Effector memory CD4-positive, alpha-beta T cell (primary cell): ENCODE measurements at regions not wholly inside any gene's neighbourhood (a gene's known extent, or its start where the extent isn't known, plus 50 kb on each side); places are given as distances from the start of the nearest gene placed in this dataset.

Experiments used
- DNase-seq, 3 donors: peaks; one replicate each; pipeline ENCODE4 v3.0.0-alpha.2; 2020
- H3K27ac ChIP-seq: 2 replicates; pipeline ENCODE4 v1.7.0; 2013; ENCODE audit warnings: mild to moderate bottlenecking, low read length, moderate library complexity; ENCODE audit not compliant: insufficient read depth, poor library complexity, severe bottlenecking
- H3K27me3 ChIP-seq: replicated peaks from 2 replicates; pipeline ENCODE4 v1.7.0; 2013; ENCODE audit warnings: mild to moderate bottlenecking, low read length; ENCODE audit not compliant: insufficient read depth, control insufficient read depth, poor library complexity, severe bottlenecking
- H3K36me3 ChIP-seq: 2 replicates; pipeline ENCODE4 v1.7.0; 2013; ENCODE audit warnings: mild to moderate bottlenecking, low read length, moderate library complexity; ENCODE audit not compliant: control insufficient read depth, insufficient read depth
- H3K4me1 ChIP-seq: 2 replicates; pipeline ENCODE4 v1.7.0; 2013; ENCODE audit warnings: low read length, mild to moderate bottlenecking; ENCODE audit not compliant: control insufficient read depth, insufficient read depth, poor library complexity, severe bottlenecking
- H3K4me3 ChIP-seq: 2 replicates; pipeline ENCODE4 v1.7.0; 2013; ENCODE audit warnings: low read length, low read depth, mild to moderate bottlenecking; ENCODE audit not compliant: insufficient read depth, poor library complexity, severe bottlenecking
- H3K9me3 ChIP-seq: 2 replicates; pipeline ENCODE4 v1.7.0; 2013; ENCODE audit warnings: mild to moderate bottlenecking, low read length, moderate library complexity; ENCODE audit not compliant: control insufficient read depth

DNA sequence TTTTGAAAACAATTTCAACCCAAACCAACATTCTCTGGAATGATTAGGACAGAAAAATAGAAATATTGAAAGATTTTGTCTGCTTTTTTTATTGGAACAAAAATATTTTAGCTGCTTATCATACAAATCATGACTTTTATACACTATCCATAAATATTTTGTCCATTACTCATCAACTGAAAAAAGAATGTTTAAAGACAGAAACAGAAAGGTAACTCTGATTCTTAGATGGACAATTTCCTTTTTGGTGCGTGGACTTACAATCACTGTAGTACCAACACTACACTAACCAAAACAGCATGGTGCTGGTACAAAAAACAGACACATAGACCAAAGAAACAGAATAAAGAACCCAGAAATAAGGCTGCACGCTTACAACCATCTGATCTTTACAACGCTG, 582.8 kb upstream of the CCDC54 start:
- Histone ChIP-seq H3K27me3 (no peaks in the 10 kb centered on the region), H3K9me3 (no peaks in the 10 kb centered on the region), H3K4me3 (no peak overlapping the region), H3K36me3 (no peaks in the 10 kb centered on the region), H3K27ac (no peak overlapping the region), H3K4me1 (no peaks in the 10 kb centered on the region)
- DNase-seq = no peak

GRCh38 chr3:106795553-106795952, 581.7 kb upstream of the CCDC54 start:
- DNase-seq = no peak
- H3K9me3 ChIP-seq = no peaks in the 10 kb centered on the region

GRCh38 chr3:106797461-106797860, 579.8 kb upstream of the CCDC54 start:
- Histone ChIP-seq H3K27me3 (no peaks in the 10 kb centered on the region), H3K9me3 (no peaks in the 10 kb centered on the region), H3K36me3 (no peaks in the 10 kb centered on the region), H3K4me1 (no peaks in the 10 kb centered on the region), H3K4me3 (no peak overlapping the region), H3K27ac (no peak overlapping the region)
- DNase-seq = no peak

More at GRCh38 chr3:106795553-106795952, 581.7 kb upstream of the CCDC54 start:
- Histone ChIP-seq H3K4me1 (no peaks in the 10 kb centered on the region), H3K27ac (no peak overlapping the region), H3K27me3 (no peaks in the 10 kb centered on the region), H3K36me3 (no peaks in the 10 kb centered on the region), H3K4me3 (no peak overlapping the region)

DNA sequence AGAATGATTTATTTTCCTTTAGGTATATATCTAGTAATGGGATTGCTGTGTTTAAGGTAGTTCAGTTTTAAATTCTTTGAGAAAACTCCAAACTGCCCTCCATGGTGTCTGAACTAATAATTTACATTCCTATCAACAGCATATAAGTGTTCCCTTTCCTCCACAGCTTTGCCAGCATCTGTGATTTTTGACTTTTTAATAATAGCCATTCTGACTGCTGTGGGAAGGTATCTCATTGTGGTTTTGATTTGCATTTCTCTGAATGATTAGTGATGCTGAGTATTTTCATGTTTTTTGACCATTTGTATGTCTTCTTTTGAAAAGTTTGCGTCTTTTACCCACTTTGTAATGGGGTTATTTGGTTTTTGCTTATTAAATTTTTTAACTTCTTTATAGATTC, 571.6 kb upstream of the CCDC54 start:
- H3K27ac ChIP-seq = no peak overlapping the region
- H3K9me3 ChIP-seq = no peaks in the 10 kb centered on the region
- H3K27me3 ChIP-seq = no peaks in the 10 kb centered on the region
- no peaks in the 10 kb centered on the region for H3K4me1 ChIP-seq
- no peak overlapping the region for H3K4me3 ChIP-seq
- no peak for DNase-seq
- no peaks in the 10 kb centered on the region for H3K36me3 ChIP-seq

DNA sequence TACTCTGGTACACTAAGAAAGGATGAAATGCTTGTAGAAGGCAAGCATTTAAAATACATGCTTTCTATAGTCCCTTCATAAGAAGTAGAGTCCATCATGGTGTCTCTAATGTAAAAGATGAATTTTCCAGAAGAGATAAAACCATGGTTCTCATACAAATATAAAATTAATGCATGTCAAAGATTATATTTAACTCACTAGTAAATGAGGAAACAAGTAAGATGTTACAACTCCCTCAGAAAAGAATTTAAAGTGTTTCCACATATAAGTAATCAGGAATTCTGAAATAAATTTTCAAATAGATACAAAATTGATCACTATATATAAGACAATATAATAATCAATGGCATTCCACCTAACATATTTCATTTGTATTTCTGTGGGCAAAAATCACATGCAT, 570.3 kb upstream of the CCDC54 start:
- Histone ChIP-seq H3K4me1 (no peaks in the 10 kb centered on the region), H3K4me3 (no peak overlapping the region), H3K27ac (no peak overlapping the region), H3K27me3 (no peaks in the 10 kb centered on the region), H3K36me3 (no peaks in the 10 kb centered on the region), H3K9me3 (no peaks in the 10 kb centered on the region)
- no peak for DNase-seq

DNA sequence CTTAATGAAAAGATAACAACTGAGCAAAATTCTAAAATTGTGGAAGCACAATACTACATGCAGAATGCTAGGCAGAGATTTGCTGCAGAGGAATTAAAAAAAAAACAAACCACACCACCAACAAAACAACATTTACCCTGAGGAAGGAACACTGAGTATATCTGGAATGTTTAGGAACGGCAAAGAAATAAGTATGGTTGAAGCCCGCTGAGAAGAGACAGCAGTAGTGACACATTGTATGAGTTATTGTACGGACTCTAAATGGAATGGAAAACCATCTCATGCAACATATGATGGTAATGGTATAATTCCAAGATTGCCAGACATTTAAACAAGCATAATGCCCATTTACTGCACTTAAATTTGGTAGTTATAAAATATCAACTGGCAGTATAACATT, 568.2 kb upstream of the CCDC54 start:
- H3K27me3 ChIP-seq = no peaks in the 10 kb centered on the region
- no peaks in the 10 kb centered on the region for H3K36me3 ChIP-seq
- no peaks in the 10 kb centered on the region for H3K9me3 ChIP-seq
- no peak overlapping the region for H3K4me3 ChIP-seq
- no peak for DNase-seq
- H3K27ac ChIP-seq = no peak overlapping the region
- no peaks in the 10 kb centered on the region for H3K4me1 ChIP-seq

GRCh38 chr3:106809623-106810299, 567.5 kb upstream of the CCDC54 start:
- Histone ChIP-seq H3K9me3 (no peaks in the 10 kb centered on the region), H3K27ac (no peak overlapping the region), H3K4me3 (no peak overlapping the region), H3K36me3 (no peaks in the 10 kb centered on the region), H3K27me3 (no peaks in the 10 kb centered on the region), H3K4me1 (no peaks in the 10 kb centered on the region)
- no peak for DNase-seq

DNA sequence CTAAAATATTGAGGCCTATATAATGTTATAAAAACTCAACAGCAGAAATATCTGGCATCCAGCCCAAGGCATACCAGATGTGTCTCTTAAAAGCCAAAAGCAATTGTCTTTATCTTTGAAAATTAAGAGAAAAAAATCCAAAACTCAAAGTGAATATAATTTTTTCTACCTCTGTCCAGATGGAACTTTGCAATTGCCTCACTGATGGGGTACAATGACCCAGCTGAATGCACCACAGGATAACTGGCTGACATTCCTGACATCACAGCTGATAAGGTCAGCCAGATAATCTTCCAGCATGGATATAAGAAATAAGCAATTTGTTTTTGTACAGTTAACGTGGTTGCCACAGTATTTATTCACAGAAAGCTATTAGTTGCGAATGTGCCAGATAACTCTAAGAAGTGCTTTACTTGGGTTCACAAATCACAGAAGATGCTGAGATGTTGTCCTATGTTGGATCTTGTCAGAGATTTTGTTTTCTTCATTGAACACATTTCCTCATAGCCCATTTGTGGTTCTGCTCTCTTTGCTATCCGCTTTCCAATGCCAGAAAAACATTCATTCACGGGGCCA, 566.9 kb upstream of the CCDC54 start:
- no peaks in the 10 kb centered on the region for H3K4me1 ChIP-seq
- no peaks in the 10 kb centered on the region for H3K36me3 ChIP-seq
- H3K4me3 ChIP-seq = no peak overlapping the region
- no peak for DNase-seq
- no peaks in the 10 kb centered on the region for H3K27me3 ChIP-seq
- no peak overlapping the region for H3K27ac ChIP-seq
- H3K9me3 ChIP-seq = no peaks in the 10 kb centered on the region

DNA sequence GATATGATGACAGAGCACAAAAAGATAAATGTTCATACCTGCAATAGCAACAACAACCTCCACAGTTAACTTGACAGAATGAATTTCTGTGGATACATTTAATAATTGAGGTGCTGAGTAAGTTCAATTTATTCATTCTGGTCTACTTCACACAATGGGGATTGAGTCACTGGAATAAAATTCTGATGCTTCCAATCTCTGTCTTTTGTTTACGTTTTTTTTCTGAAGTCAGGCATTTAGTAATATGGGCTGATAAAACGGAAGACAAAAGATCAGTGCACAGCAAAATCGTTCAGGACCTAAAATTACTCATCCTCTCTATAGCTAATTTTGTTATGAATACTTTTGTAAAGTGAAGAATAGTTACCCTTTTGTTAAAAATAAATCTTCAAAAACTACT, 565.9 kb upstream of the CCDC54 start:
- Histone ChIP-seq H3K4me1 (no peaks in the 10 kb centered on the region), H3K27ac (no peak overlapping the region), H3K4me3 (no peak overlapping the region), H3K9me3 (no peaks in the 10 kb centered on the region), H3K27me3 (no peaks in the 10 kb centered on the region), H3K36me3 (no peaks in the 10 kb centered on the region)
- no peak for DNase-seq

DNA sequence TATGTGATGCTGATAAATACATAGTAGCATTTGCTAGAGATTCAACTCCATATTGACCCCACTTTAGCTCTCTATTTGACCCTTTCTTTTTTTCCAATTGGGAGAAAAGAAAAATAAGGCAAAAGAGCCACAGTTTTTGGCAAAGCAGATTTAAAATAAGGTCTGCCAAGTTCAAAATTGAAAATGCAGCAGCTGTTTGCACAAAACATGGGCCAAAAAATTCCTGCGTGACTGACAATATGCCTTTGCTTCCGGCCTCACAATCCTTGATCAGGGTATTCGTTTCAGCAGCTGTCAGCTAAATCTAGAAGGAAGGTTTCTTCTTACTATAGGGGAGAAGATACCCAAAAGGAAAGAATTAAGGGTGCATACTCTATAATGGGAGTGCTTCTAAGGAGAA, 563.5 kb upstream of the CCDC54 start:
- no peaks in the 10 kb centered on the region for H3K4me1 ChIP-seq
- H3K27ac ChIP-seq = no peak overlapping the region
- no peaks in the 10 kb centered on the region for H3K36me3 ChIP-seq
- DNase-seq = no peak
- no peak overlapping the region for H3K4me3 ChIP-seq
- no peaks in the 10 kb centered on the region for H3K9me3 ChIP-seq
- H3K27me3 ChIP-seq = no peaks in the 10 kb centered on the region
